ENCODE measurements at regions not wholly inside any gene's neighbourhood (a gene's known extent, or its start where the extent isn't known, plus 50 kb on each side); places are given as distances from the start of the nearest gene placed in this dataset.
"Not testable (repeated sequence)": the region's sequence is repeated elsewhere in the genome, so short reads cannot be mapped to it uniquely, and the experiment has no call there.

DNA sequence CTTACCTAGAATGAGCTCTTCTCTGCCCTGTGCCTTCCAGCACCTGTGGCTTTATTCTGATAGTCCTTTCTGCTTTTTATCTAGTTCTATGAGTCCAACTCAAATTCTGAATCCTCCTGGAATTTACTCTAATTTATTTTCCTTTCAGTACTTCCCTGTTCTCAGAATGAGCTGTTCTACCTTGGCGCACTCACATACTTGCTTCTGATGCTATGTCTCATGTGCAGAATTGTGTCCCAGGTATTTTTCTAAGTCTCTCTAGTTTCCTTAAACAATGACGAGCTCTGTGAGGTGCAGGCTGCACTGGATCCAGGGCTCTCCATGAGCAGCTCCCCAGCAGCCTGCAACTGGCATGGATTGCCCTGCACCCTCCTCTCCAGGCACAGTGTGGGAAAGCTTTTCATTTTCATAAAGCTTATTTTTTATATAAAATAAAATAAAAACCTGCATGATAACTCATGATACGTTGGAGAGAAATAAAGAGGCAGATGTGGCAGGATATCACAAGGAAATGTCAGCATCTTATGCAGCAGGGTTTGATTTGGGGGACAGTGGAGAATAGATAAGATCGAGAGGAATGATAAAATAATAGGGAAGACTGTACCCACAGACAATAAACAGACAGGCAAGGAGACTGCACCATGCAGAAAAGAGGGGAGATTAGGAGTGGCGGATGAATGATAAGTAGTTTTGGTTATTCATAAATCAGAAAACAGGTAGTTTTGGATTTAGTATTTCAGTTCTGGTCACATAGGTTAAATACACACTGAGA is 258.2 kb upstream of the POM121L12 start:
- DNase-seq: no peak

- DNase-seq: no peak
Measured at GRCh38 chr7:52775876-52776275, 259.6 kb upstream of the POM121L12 start.

DNA sequence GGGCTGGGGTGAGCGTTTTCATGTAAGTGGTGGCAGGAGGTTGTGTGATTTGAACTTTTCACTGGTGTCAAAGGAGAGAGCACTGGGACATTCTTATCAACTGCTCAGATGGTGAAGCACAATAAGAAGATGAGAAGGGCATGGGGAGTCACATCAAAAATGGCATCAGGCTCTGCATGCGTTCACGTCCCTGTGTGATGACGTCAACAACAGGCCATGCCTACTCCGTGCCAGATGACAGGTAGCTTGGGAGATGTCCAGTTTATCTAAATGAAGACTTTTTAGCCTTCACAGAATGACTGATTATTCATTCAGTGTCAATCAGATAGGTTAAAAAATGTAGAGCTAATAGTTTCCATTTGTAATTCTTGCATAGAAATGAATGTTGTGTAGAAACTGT is 264.3 kb upstream of the POM121L12 start:
- no peak for DNase-seq

DNA sequence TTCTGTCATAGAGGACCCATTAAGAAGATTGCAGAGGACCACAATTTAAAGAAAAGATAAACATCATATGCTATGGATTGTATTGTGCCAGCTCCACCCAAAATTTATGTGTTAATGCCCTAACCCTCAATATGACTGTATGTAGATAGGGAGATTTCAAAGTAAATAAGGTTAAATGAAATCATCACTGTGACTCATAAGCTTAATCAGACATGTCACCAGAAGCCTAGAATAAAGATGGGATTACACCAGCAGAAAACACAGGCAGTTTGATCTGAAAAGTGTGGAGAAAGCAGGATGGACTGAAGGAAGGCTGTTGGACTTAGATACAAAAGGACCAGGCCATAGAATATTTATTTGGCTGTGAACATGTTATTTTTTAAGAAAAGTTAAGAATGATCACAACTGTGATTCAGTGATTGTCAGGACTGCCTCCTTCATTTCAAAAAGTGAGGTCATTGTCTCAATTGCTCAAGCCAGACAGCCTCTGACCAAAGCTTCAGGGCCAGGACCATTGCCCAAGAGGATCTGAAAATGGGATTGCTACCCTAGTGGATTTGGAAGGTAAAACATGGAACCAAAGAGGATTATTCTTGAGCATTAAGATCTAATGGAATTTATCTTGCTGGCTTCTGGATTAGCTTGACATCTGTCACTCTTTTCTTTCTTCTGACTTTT is 270.8 kb upstream of the POM121L12 start:
- DNase-seq: no peak

- no peak for DNase-seq
Measured at GRCh38 chr7:52758356-52758755, 277.1 kb upstream of the POM121L12 start.

- DNase-seq: no peak
Measured at GRCh38 chr7:52753855-52754254, 281.6 kb upstream of the POM121L12 start.

DNA sequence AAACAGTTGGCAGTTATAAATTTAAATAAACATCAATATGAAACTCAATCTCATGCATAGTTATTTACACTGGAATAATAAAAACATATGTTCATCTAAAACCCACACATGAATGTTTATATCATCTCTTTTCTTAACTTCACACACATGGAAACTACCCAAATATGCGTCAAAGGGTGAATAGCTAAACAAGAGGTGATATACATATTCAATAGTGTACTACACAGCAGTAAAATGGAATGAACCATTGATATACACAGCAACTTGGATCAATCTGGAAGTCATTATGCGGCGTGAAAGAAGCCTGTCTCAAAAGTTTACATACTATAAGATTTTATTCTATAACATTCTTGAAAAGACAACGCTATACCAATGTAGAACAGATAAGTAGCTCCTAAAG is 282.5 kb upstream of the POM121L12 start:
- DNase-seq: no peak

DNA sequence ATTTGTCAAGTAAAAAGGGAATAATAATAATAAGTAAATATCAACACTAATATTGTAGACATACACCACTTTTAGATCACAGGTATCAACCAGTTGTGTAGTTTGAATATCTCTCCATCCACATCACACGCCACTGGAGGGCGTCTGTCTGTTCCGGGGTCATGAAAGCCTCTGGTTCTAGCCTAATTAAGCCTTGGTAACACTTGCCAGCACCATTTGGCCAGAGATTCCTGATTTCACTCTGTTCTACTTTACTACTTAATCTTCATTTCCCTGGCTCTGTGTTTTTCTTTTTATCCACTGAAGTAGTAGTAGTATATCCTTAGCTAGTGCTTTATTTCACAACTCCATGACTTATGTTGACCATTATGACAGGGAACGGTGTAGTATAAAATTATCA is 285.6 kb upstream of the POM121L12 start:
- no peak for DNase-seq

- no peak for DNase-seq
Measured at GRCh38 chr7:52747817-52748216, 287.6 kb upstream of the POM121L12 start.

DNA sequence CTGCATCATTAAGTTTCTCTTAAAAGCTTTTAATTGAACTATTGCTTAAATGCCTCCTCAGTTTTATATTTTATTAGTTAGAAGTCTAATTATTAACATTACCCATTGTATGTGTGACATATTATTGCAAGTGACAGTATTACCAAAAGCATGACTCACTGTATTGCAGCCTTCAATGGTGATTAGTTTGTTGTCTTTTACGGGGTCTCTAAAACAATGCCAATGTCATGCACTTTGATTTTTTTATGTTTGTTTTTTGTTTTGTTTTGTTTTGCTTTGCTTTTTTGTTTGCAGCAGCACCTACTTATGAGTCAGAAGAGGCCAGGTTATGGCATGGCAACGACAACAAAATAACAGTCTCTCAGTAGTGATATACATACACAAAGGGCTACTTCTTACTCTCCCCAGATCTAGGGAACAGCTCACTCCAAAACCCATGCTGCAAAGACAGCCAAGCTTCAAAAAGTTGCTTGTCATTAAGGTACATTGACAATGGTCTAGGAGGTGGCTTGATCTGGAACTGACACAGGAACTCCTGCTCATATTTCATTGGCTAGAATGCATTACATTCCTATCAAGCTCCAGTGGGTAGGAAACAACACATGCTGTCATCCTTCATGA is 293.7 kb upstream of the POM121L12 start:
- no peak for DNase-seq

DNA sequence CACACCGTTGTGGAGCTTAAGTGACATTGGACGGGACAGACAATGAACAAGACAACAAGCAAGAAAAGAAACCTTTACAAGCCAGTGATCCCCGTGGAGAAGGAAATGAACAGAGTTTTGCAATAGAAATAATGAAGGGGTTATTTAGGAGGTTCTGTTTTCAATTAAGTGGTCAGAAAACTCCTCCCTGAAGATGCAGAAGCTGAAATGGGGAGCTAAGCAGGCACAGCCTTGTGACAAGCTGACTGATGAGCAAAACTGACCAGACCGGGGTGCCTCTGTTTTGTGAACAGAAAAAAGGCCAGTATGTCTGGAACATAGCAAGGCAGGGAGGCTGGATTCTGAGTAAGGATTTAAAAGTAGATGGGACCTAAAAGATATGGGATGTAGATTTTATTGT is 299.8 kb upstream of the POM121L12 start:
- no peak for DNase-seq

- not testable (repeated sequence) for DNase-seq
Measured at GRCh38 chr7:52728683-52729082, 306.8 kb upstream of the POM121L12 start.

GRCh38 chr7:52727632-52728031 is 307.8 kb upstream of the POM121L12 start:
- DNase-seq: no peak

DNA sequence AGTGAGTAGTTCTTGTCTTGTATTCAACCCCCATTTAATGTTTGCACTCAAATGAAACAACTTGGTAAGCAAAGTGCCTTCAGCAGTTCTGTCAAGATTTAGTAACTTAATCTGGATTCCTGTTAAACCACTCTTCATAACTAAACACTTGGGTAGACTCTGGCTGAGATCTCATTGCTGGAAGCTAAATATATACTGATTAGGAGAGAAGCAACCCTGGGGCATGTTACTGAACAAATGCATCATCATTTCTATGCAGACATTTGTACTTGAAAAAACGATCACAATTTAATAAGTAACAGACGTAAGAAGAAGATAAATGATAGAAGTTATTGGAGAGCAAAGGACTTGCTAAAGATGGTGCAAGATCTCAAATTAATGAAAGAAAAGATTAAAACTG is 308.4 kb upstream of the POM121L12 start:
- DNase-seq: no peak

GRCh38 chr7:52726493-52726892 is 308.9 kb upstream of the POM121L12 start:
- DNase-seq: no peak

DNA sequence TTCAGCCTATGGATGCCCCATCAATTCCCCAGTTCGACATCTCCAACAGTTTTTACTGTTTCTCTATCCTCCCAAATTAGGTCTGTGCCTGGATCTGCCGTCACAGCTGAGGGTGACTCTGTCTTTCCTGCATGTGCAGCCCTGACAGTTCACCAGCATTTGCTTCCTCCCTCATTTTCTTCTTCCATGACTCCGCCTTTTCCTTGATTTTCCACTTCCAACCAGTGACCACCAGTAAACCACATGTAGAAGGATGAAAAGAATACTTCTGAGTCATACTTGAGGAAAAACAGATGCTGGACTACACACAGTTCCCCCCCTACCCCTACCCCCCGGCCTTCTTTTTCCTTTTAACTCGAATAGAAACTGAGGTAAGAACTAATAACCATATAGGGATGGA is 311.8 kb upstream of the POM121L12 start:
- no peak for DNase-seq

DNA sequence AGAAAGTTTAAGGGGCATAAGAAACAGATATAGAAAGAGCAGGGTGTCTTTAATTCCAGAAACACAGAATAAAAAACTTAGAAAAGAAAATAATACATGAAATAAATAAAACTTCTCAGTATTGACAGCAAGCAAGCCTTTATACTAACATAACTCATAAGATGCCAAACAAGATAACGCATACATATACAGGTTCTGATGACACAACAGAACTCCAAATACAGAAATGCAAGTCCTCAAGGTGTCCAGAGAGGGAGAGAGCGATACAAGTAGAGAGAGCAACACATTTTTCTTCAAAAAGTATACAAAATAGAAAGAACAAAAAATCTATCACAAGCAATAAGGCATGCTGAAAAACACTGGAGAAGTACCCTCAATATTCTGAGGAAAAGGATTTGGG is 314.6 kb upstream of the POM121L12 start:
- DNase-seq: no peak

GRCh38 chr7:52719677-52720076 is 315.8 kb upstream of the POM121L12 start:
- DNase-seq: no peak

DNA sequence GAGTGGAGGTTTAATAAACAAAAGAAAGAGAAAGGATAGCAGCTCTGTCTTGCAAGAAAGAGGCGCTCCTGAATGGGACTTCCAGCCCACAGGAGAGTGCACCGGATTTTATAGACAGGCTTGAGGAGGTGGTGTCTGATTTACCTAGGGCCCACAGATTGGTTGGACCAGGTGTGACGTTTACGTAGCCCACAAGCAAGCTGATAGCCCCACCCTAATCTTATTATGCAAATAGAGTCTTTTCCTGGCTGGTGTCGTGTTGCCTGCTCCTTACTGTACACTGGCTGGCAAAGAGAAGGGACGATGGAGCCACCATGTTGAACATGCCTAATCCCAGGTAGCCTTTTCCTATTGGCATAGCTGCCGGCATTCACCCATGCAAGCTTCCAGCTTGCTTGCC is 319.7 kb upstream of the POM121L12 start:
- DNase-seq: no peak

DNA sequence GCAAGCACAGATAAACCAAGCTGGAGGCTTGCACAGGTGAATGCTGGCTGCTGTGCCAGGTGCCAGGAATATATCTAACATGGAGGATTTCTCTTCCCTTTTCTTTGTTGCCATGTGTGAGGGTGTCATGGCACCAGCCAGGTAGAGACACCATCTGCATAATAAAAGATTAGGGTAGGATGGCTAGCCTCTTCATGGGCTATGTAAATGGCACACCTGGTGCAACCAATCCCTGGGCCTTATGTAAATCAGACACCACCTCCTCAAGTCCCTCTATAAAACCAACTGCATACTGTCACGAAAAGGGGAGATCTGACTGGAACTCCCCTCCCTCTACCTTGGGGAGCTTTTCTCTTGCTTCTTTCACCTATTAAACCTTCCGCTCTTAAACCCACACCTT is 322.5 kb upstream of the POM121L12 start:
- no peak for DNase-seq

DNA sequence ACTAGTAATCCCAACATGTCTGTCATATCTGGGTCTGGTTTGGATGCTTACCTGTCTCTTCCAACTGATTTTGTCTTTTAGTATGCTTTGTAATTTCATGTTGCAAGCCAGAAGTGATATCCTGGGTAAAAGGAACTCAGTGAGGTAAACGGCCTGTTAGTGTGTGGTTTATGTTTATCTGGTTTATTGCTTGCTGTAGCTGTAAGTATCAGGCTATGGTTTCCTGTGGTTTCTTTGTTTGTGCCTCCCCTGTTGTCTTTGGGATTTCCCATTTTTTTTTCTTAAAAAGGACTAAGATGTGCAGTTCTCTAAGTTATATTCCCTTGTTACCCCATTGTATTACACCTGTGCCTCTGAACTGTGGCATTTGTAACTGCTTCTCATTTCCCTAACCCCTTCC is 323.5 kb upstream of the POM121L12 start:
- no peak for DNase-seq

DNA sequence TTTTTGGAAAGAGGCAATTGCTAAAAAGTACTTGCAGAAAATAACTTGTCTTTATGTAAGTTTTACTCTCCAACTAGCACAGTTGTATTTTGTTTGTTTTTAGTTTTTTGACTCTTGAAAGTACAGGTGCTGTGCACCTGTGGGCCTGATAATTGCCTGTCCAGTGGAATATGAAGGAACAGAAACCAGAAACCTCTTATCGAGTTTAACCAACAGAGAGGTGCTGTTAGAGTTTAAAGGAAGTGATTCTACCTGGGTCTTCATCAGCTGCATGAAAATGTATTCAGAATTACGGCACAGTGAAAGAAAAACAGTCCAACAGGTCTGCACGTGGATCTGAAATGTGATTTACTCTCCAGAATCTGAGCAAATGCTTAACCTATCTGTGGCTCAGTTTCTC is 326.6 kb upstream of the POM121L12 start:
- no peak for DNase-seq

GRCh38 chr7:52705768-52706167 is 329.7 kb upstream of the POM121L12 start:
- DNase-seq: no peak

DNA sequence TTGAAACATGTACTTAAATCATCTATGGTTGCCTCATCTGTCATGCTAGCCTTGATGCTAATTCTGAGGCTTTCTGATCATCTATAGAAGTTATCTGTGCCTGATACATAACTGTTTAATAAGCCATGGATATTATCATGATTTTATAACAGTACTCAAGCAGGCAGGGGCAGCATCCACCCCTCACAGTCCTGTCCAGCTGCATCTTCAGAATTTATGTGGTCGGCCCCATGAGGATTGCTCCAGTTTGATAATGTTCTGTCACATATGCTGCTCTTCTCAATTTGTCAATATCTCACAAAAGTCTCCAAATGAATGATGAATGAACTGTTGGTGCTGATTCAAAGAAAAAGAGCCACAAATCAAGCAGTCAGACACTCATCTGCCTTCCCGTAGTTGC is 335.1 kb upstream of the POM121L12 start:
- no peak for DNase-seq

All from activated CD8-positive, alpha-beta memory T cell treated with anti-CD3 and anti-CD28 coated beads for 24 hours (primary cell).